Spleen (tissue), 11 donors: ENCODE measurements at regions not wholly inside any gene's neighbourhood (a gene's known extent, or its start where the extent isn't known, plus 50 kb on each side); places are given as distances from the start of the nearest gene placed in this dataset.

Source experiments
- DNase-seq: peaks from one replicate; pipeline ENCODE4 v3.0.0-alpha.2; 2020
- H3K27ac ChIP-seq, 8 donors: fragments of 200-600 bp; sonication (generic) in 7 of 8; 1 replicate in 4 of 8; 2 replicates in 4 of 8; pipeline versions ENCODE4 v1.5.0 to v1.8.0; 2016 to 2021; ENCODE audit warnings: inconsistent platforms in 4 of 8, mild to moderate bottlenecking in 4 of 8, moderate library complexity in 1 of 8
- H3K27me3 ChIP-seq, 7 donors: fragments of 200-600 bp; sonication (generic) in 6 of 7; replicated peaks in 1 of 7; 1 replicate in 4 of 7; 2 replicates in 3 of 7; pipeline versions ENCODE4 v1.5.0 to v1.8.0; 2016 to 2021; ENCODE audit warnings: inconsistent platforms in 3 of 7, mild to moderate bottlenecking in 1 of 7
- H3K36me3 ChIP-seq, 6 donors: fragments of 200-600 bp; sonication (generic) in 5 of 6; 1 replicate in 4 of 6; 2 replicates in 2 of 6; pipeline versions ENCODE4 v1.5.0 to v1.8.0; 2016 to 2021; ENCODE audit warnings: inconsistent platforms in 2 of 6
- H3K4me1 ChIP-seq, 6 donors: fragments of 200-600 bp; sonication (generic) in 5 of 6; 1 replicate in 3 of 6; 2 replicates in 3 of 6; pipeline versions ENCODE4 v1.5.0 to v1.8.0; 2016 to 2021; ENCODE audit warnings: inconsistent platforms in 3 of 6
- H3K4me3 ChIP-seq, 8 donors: fragments of 200-600 bp; sonication (generic) in 7 of 8; 1 replicate in 4 of 8; 2 replicates in 4 of 8; pipeline versions ENCODE4 v1.5.0 to v1.8.0; 2016 to 2021; ENCODE audit warnings: inconsistent platforms in 4 of 8, mild to moderate bottlenecking in 4 of 8, moderate library complexity in 2 of 8
- H3K9me3 ChIP-seq, 8 donors: fragments of 200-600 bp; sonication (generic) in 7 of 8; 1 replicate in 4 of 8; 2 replicates in 4 of 8; pipeline versions ENCODE4 v1.5.0 to v1.8.0; 2016 to 2021; ENCODE audit warnings: inconsistent platforms in 4 of 8
- CTCF ChIP-seq, 11 experiments: fragments of 200-600 bp in 7 of 11; fragments of 450-650 bp in 4 of 11; sonication (generic) in 4 of 11; IDR thresholded peaks in 8 of 11; conservative IDR thresholded peaks in 3 of 11; 1 replicate in 7 of 11; 2 replicates in 4 of 11; pipeline versions ENCODE4 v1.4.0 to v1.8.0; 2016 to 2021; ENCODE audit warnings: antibody characterized with exemption in 11 of 11, inconsistent platforms in 4 of 11, mild to moderate bottlenecking in 1 of 11
- POLR2A ChIP-seq, 3 donors: fragments of 450-650 bp; IDR thresholded peaks; one replicate each; pipeline ENCODE4 v1.5.1; 2017; ENCODE audit warnings: antibody characterized with exemption in 3 of 3, mild to moderate bottlenecking in 1 of 3
- POLR2AphosphoS5 ChIP-seq, 3 donors: sonication (generic); formaldehyde crosslinking; IDR thresholded peaks; one replicate each; pipeline ENCODE4 v1.5.1; 2017; ENCODE audit warnings: antibody characterized with exemption in 3 of 3
- WGBS, 5 donors: extraction: QIAGEN DNeasy Blood & Tissue Kit in 3 of 5; methylation state at CpG; one replicate each; pipeline versions ENCODE4 v1.1.5 to v1.1.7; 2013 to 2018; 5-methylcytosine and 5-hydroxymethylcytosine counted together
- intact Hi-C: fragments of 100-400 bp; cut with DNase I; formaldehyde crosslinking; loops from one replicate; pipeline ENCODE4 v1.15.0; 2023; ENCODE audit warnings: low total_unique reads
- donor health status: healthy with polysubstance abuse.
- donor health status: DM: no; HTN: no; CAD: no; lungs with moderate emphysema.
- donor health status: DM: no; HTN: no; CAD: no.
- donor health status: Bipolar disorder and iron deficiency.
- donor health status: healthy.
- donor health status: DM: no; HTN: no; CAD: no.
- donor health status: DM: yes; HTN: yes; CAD: no.

- peak; percentile 61 for DNase-seq
- WGBS, 5 donors: 61 to 83% (median 80%) methylated on average over 7 of the region's 7 CpGs
- Histone ChIP-seq H3K4me1 (no peaks in the 10 kb centered on the region), H3K4me3 (no peak overlapping the region), H3K27ac (no peak overlapping the region), H3K9me3 (peaks cover 0 to 38% (median 34%) of the 10 kb centered on the region in 8 donors), H3K36me3 (no peaks in the 10 kb centered on the region), H3K27me3 (no peaks in the 10 kb centered on the region)
- intact Hi-C loops: loop anchor here (10.0 kb wide), 1 partner anchor 314 kb away; no protein-coding TSS in a partner anchor
- TF ChIP-seq CTCF (IDR thresholded peaks at IDR 0.05 in 8 of 11, conservative IDR thresholded peaks at IDR 0.05 in 3 of 11) (no peak), POLR2AphosphoS5 (IDR thresholded peaks at IDR 0.05) (no peak), POLR2A (IDR thresholded peaks at IDR 0.05) (no peak)
Observed at GRCh38 chr10:57341294-57341693, 926.4 kb downstream of the IPMK start.

- WGBS, 5 donors: 38 to 48% (median 43%) methylated on average over 4 of the region's 4 CpGs
- no peak overlapping the region for H3K27ac ChIP-seq
- no peak for DNase-seq
Observed at GRCh38 chr10:57338823-57339558, 928.7 kb downstream of the IPMK start.

GRCh38 chr10:57336865-57337264 lies 930.8 kb downstream of the IPMK start:
- WGBS, 5 donors: 75 to 92% (median 84%) methylated on average over 4 to 14 of the region's 14 CpGs
- H3K4me1 ChIP-seq: no peaks in the 10 kb centered on the region
- no peaks in the 10 kb centered on the region for H3K36me3 ChIP-seq
- no peak for TF ChIP-seq POLR2A (IDR thresholded peaks at IDR 0.05)
- H3K4me3 ChIP-seq: no peak overlapping the region
- peaks cover 0 to 3% (median 0%) of the 10 kb centered on the region in 8 donors for H3K9me3 ChIP-seq
- no peak for DNase-seq
- intact Hi-C loops: loop anchor here (10.0 kb wide), 2 partner anchors 728 to 808 kb away; no protein-coding TSS in a partner anchor
- no peaks in the 10 kb centered on the region for H3K27me3 ChIP-seq
- H3K27ac ChIP-seq: no peak overlapping the region

More at GRCh38 chr10:57338823-57339558, 928.7 kb downstream of the IPMK start:
- H3K27me3 ChIP-seq: no peaks in the 10 kb centered on the region
- no peaks in the 10 kb centered on the region for H3K4me1 ChIP-seq
- H3K36me3 ChIP-seq: no peaks in the 10 kb centered on the region
- peaks cover 0 to 24% (median 18%) of the 10 kb centered on the region in 8 donors for H3K9me3 ChIP-seq
- H3K4me3 ChIP-seq: no peak overlapping the region
- TF ChIP-seq CTCF (IDR thresholded peaks at IDR 0.05 in 8 of 11, conservative IDR thresholded peaks at IDR 0.05 in 3 of 11): peak in 8 of 11 experiments; percentile 31 to 69 (median 53)
- TF ChIP-seq POLR2A (IDR thresholded peaks at IDR 0.05): no peak
- no peak for TF ChIP-seq POLR2AphosphoS5 (IDR thresholded peaks at IDR 0.05)
- intact Hi-C loops: loop anchor here (10.0 kb wide), 2 partner anchors 726 to 806 kb away; no protein-coding TSS in a partner anchor

GRCh38 chr10:57336341-57336740 lies 931.4 kb downstream of the IPMK start:
- 81 to 90% (median 88%) methylated on average over 12 of the region's 12 CpGs for WGBS, 5 donors
- DNase-seq: no peak
- intact Hi-C loops: loop anchor here (10.0 kb wide), 2 partner anchors 728 to 808 kb away; no protein-coding TSS in a partner anchor

More at GRCh38 chr10:57336341-57336740, 931.4 kb downstream of the IPMK start:
- Histone ChIP-seq H3K36me3 (no peaks in the 10 kb centered on the region), H3K4me1 (no peaks in the 10 kb centered on the region), H3K9me3 (no peaks in the 10 kb centered on the region), H3K27ac (no peak overlapping the region), H3K27me3 (no peaks in the 10 kb centered on the region), H3K4me3 (no peak overlapping the region)
- TF ChIP-seq POLR2A (IDR thresholded peaks at IDR 0.05): no peak
- TF ChIP-seq CTCF (IDR thresholded peaks at IDR 0.05 in 8 of 11, conservative IDR thresholded peaks at IDR 0.05 in 3 of 11): no peak
- TF ChIP-seq POLR2AphosphoS5 (IDR thresholded peaks at IDR 0.05): no peak
